ENCODE measurements at regions not wholly inside any gene's neighbourhood (a gene's known extent, or its start where the extent isn't known, plus 50 kb on each side); places are given as distances from the start of the nearest gene placed in this dataset.

GRCh38 chr3:102810937-102811336, 376.1 kb downstream of the ZPLD1 start:
- WGBS (ENCODE audit: insufficient coverage): no CpG with 5 or more reads among the region's 1 CpG
- no peak for DNase-seq (ENCODE audit: low read depth in 4 of 6, low spot score in 6 of 6)
- Histone ChIP-seq H3K9me3 (ENCODE audit: control insufficient read depth, insufficient read depth, low read length) (no peaks in the 10 kb centered on the region), H3K4me1 (ENCODE audit: control insufficient read depth, insufficient read depth, low read length) (no peaks in the 10 kb centered on the region), H3K27ac (ENCODE audit: low read depth, low read length) (no peak overlapping the region), H3K27me3 (ENCODE audit: control insufficient read depth, insufficient read depth, low read length) (no peaks in the 10 kb centered on the region), H3K4me3 (ENCODE audit: low read depth, low read length) (no peak overlapping the region), H3K36me3 (ENCODE audit: control insufficient read depth, insufficient read depth, low read length) (no peaks in the 10 kb centered on the region)

GRCh38 chr3:102826636-102827035, 391.8 kb downstream of the ZPLD1 start:
- no peak for DNase-seq (ENCODE audit: low read depth in 4 of 6, low spot score in 6 of 6)
- no peaks in the 10 kb centered on the region for H3K27me3 ChIP-seq (ENCODE audit: control insufficient read depth, insufficient read depth, low read length)
- no peak overlapping the region for H3K27ac ChIP-seq (ENCODE audit: low read depth, low read length)
- no CpG with 5 or more reads among the region's 3 CpGs for WGBS (ENCODE audit: insufficient coverage)
- no peak overlapping the region for H3K4me3 ChIP-seq (ENCODE audit: low read depth, low read length)
- no peaks in the 10 kb centered on the region for H3K36me3 ChIP-seq (ENCODE audit: control insufficient read depth, insufficient read depth, low read length)
- no peaks in the 10 kb centered on the region for H3K9me3 ChIP-seq (ENCODE audit: control insufficient read depth, insufficient read depth, low read length)
- H3K4me1 ChIP-seq (ENCODE audit: control insufficient read depth, insufficient read depth, low read length): no peaks in the 10 kb centered on the region

GRCh38 chr3:102827386-102827785, 392.6 kb downstream of the ZPLD1 start:
- Histone ChIP-seq H3K27ac (ENCODE audit: low read depth, low read length) (no peak overlapping the region), H3K4me3 (ENCODE audit: low read depth, low read length) (no peak overlapping the region), H3K4me1 (ENCODE audit: control insufficient read depth, insufficient read depth, low read length) (no peaks in the 10 kb centered on the region), H3K9me3 (ENCODE audit: control insufficient read depth, insufficient read depth, low read length) (no peaks in the 10 kb centered on the region), H3K27me3 (ENCODE audit: control insufficient read depth, insufficient read depth, low read length) (no peaks in the 10 kb centered on the region), H3K36me3 (ENCODE audit: control insufficient read depth, insufficient read depth, low read length) (no peaks in the 10 kb centered on the region)
- no peak for DNase-seq (ENCODE audit: low read depth in 4 of 6, low spot score in 6 of 6)

DNA sequence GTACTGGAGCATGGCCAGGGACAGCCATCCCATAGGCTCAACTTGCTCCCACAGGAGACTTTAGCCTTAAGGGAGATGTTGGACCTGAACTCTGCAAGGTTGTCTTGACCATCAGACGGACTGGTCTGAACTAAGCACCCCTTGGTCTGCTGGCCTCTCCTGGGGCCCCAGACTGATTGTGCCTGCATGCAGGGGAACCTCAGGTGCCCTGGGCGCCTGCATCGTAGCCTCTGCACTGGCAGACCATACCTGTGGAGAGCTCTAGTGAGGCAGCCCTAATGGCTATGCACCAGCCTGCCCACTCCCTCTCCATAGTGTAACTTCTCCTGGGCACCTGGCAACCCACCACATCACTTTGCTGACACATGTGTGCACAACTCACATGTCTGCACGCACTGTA, 395.6 kb downstream of the ZPLD1 start:
- H3K27ac ChIP-seq (ENCODE audit: low read depth, low read length): no peak overlapping the region
- no peak for DNase-seq (ENCODE audit: low read depth in 4 of 6, low spot score in 6 of 6)
- H3K4me1 ChIP-seq (ENCODE audit: control insufficient read depth, insufficient read depth, low read length): no peaks in the 10 kb centered on the region
- H3K36me3 ChIP-seq (ENCODE audit: control insufficient read depth, insufficient read depth, low read length): no peaks in the 10 kb centered on the region
- no peak overlapping the region for H3K4me3 ChIP-seq (ENCODE audit: low read depth, low read length)
- H3K27me3 ChIP-seq (ENCODE audit: control insufficient read depth, insufficient read depth, low read length): no peaks in the 10 kb centered on the region
- no peaks in the 10 kb centered on the region for H3K9me3 ChIP-seq (ENCODE audit: control insufficient read depth, insufficient read depth, low read length)
- WGBS (ENCODE audit: insufficient coverage): 92% methylated on average over 4 of the region's 4 CpGs

DNA sequence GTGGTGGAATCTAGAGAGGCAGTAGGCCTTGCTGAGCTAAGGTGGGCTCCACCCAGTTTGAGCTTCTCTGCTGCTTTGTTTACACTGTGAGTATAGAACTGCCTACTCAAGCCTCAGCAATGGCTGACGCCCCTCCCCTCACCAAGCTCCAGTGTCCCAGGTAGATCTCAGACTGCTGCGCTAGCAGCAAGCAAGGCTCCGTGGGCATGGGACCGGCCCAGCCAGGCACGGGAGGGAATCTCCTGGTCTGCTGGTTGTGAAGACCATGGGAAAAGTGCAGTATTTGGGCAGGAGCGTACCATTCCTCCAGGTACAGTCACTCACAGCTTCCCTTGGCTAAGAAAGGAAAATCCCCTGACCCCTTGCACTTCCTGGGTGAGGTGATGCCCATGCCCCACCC, 407.1 kb downstream of the ZPLD1 start:
- DNase-seq (ENCODE audit: low read depth in 4 of 6, low spot score in 6 of 6): no peak
- H3K36me3 ChIP-seq (ENCODE audit: control insufficient read depth, insufficient read depth, low read length): no peaks in the 10 kb centered on the region
- WGBS (ENCODE audit: insufficient coverage): 57% methylated on average over 3 of the region's 6 CpGs
- no peaks in the 10 kb centered on the region for H3K27me3 ChIP-seq (ENCODE audit: control insufficient read depth, insufficient read depth, low read length)
- H3K4me3 ChIP-seq (ENCODE audit: low read depth, low read length): no peak overlapping the region
- H3K4me1 ChIP-seq (ENCODE audit: control insufficient read depth, insufficient read depth, low read length): no peaks in the 10 kb centered on the region
- no peak overlapping the region for H3K27ac ChIP-seq (ENCODE audit: low read depth, low read length)
- peaks cover 1% of the 10 kb centered on the region for H3K9me3 ChIP-seq (ENCODE audit: control insufficient read depth, insufficient read depth, low read length)

- no peaks in the 10 kb centered on the region for H3K36me3 ChIP-seq (ENCODE audit: control insufficient read depth, insufficient read depth, low read length)
- H3K27me3 ChIP-seq (ENCODE audit: control insufficient read depth, insufficient read depth, low read length): no peaks in the 10 kb centered on the region
- no peaks in the 10 kb centered on the region for H3K9me3 ChIP-seq (ENCODE audit: control insufficient read depth, insufficient read depth, low read length)
- no peak overlapping the region for H3K4me3 ChIP-seq (ENCODE audit: low read depth, low read length)
- no peak overlapping the region for H3K27ac ChIP-seq (ENCODE audit: low read depth, low read length)
- no peaks in the 10 kb centered on the region for H3K4me1 ChIP-seq (ENCODE audit: control insufficient read depth, insufficient read depth, low read length)
- WGBS (ENCODE audit: insufficient coverage): no CpG with 5 or more reads among the region's 2 CpGs
- no peak for DNase-seq (ENCODE audit: low read depth in 4 of 6, low spot score in 6 of 6)
Observed at GRCh38 chr3:102866845-102867244, 432.0 kb downstream of the ZPLD1 start.

DNA sequence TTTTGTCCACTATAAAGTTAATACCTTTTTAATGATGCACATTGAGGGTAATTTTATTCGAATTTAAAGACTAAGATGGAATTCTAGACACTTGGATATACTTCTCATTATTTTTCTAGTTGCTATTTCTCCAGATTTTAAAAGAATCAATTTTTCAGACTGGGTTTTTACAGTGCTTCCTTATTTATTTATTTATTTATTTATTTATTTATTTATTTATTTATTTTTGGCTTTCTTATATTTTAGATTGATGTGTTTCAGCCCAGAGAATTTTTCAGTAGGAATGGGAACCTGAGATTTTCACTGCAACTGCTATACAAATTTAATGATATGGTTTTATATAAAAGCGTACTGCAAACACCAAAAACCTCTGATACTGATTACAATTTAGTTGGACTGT, 448.7 kb downstream of the ZPLD1 start:
- no CpG with 5 or more reads among the region's 2 CpGs for WGBS (ENCODE audit: insufficient coverage)
- no peaks in the 10 kb centered on the region for H3K4me1 ChIP-seq (ENCODE audit: control insufficient read depth, insufficient read depth, low read length)
- H3K4me3 ChIP-seq (ENCODE audit: low read depth, low read length): no peak overlapping the region
- no peak for DNase-seq (ENCODE audit: low read depth in 4 of 6, low spot score in 6 of 6)
- no peaks in the 10 kb centered on the region for H3K9me3 ChIP-seq (ENCODE audit: control insufficient read depth, insufficient read depth, low read length)
- H3K36me3 ChIP-seq (ENCODE audit: control insufficient read depth, insufficient read depth, low read length): no peaks in the 10 kb centered on the region
- no peak overlapping the region for H3K27ac ChIP-seq (ENCODE audit: low read depth, low read length)
- no peaks in the 10 kb centered on the region for H3K27me3 ChIP-seq (ENCODE audit: control insufficient read depth, insufficient read depth, low read length)

DNA sequence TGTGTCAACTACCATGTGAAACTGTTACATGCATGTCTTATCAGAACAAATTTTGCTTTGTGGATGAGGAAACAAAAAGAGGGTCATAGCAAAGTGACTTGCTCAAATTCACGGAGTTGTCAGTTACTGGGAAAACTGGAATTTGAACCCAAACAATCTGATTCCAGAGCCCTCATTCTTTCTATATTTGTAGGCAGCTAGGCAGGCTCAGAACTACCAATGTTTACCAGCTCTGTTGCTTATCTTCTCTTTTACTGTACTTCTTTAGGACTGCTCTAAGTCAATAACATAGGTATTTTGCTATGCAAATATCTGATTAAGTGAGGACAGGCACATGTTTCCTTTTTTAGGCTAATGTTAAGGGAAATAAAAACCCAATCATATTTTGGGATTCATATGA, 450.5 kb downstream of the ZPLD1 start:
- Histone ChIP-seq H3K36me3 (ENCODE audit: control insufficient read depth, insufficient read depth, low read length) (no peaks in the 10 kb centered on the region), H3K4me3 (ENCODE audit: low read depth, low read length) (no peak overlapping the region), H3K27me3 (ENCODE audit: control insufficient read depth, insufficient read depth, low read length) (no peaks in the 10 kb centered on the region), H3K4me1 (ENCODE audit: control insufficient read depth, insufficient read depth, low read length) (no peaks in the 10 kb centered on the region), H3K9me3 (ENCODE audit: control insufficient read depth, insufficient read depth, low read length) (no peaks in the 10 kb centered on the region), H3K27ac (ENCODE audit: low read depth, low read length) (no peak overlapping the region)
- DNase-seq (ENCODE audit: low read depth in 4 of 6, low spot score in 6 of 6): no peak
- no CpG with 5 or more reads among the region's 1 CpG for WGBS (ENCODE audit: insufficient coverage)

GRCh38 chr3:102887431-102887830, 452.6 kb downstream of the ZPLD1 start:
- peak in 1 of 6 donors; percentile 32 for DNase-seq (ENCODE audit: low read depth in 4 of 6, low spot score in 6 of 6)
- H3K4me1 ChIP-seq (ENCODE audit: control insufficient read depth, insufficient read depth, low read length): no peaks in the 10 kb centered on the region
- H3K9me3 ChIP-seq (ENCODE audit: control insufficient read depth, insufficient read depth, low read length): no peaks in the 10 kb centered on the region
- H3K4me3 ChIP-seq (ENCODE audit: low read depth, low read length): no peak overlapping the region
- H3K27ac ChIP-seq (ENCODE audit: low read depth, low read length): no peak overlapping the region
- no peaks in the 10 kb centered on the region for H3K27me3 ChIP-seq (ENCODE audit: control insufficient read depth, insufficient read depth, low read length)
- H3K36me3 ChIP-seq (ENCODE audit: control insufficient read depth, insufficient read depth, low read length): no peaks in the 10 kb centered on the region
- 70% methylated on average over 2 of the region's 3 CpGs for WGBS (ENCODE audit: insufficient coverage)

DNA sequence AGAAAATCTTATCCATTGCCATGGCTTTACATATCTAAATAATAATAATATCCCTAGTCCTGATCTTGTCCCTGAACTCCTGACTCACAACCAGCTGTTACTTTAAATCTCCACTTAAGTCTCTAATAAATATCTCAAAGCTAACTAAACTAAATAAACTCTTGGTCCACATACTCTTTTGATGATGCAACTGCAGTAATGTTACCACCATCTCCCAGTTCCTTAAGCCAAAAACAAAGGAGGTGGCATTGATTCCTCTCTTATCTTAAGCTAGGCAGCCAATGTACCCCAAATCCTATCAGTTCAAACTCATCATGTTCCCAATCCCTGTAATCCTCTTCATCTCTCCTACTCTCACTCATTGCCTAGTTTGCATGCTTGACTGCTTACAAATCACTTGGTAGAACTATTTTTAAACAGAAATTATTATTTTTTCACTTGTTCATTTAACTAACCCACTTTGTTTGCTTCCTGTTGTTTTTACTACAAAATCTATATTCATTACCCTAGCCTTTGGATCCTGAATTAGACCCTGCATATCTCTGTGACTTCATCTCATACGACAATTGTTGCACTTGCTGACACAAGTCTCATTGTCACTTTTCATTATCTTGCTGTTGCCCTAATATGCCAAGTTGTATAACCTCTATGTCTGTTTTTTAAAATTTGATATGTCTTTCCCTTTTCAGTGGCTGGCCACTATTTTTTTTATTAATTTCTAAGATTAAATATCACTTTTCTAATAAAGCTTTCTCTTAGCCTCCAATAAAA, 462.2 kb downstream of the ZPLD1 start:
- no peak overlapping the region for H3K27ac ChIP-seq (ENCODE audit: low read depth, low read length)
- no peaks in the 10 kb centered on the region for H3K4me1 ChIP-seq (ENCODE audit: control insufficient read depth, insufficient read depth, low read length)
- no peaks in the 10 kb centered on the region for H3K27me3 ChIP-seq (ENCODE audit: control insufficient read depth, insufficient read depth, low read length)
- no peak overlapping the region for H3K4me3 ChIP-seq (ENCODE audit: low read depth, low read length)
- no peaks in the 10 kb centered on the region for H3K9me3 ChIP-seq (ENCODE audit: control insufficient read depth, insufficient read depth, low read length)
- DNase-seq (ENCODE audit: low read depth in 4 of 6, low spot score in 6 of 6): no peak
- no peaks in the 10 kb centered on the region for H3K36me3 ChIP-seq (ENCODE audit: control insufficient read depth, insufficient read depth, low read length)
- no CpG with 5 or more reads among the region's 1 CpG for WGBS (ENCODE audit: insufficient coverage)
